ENCODE measurements at regions not wholly inside any gene's neighbourhood (a gene's known extent, or its start where the extent isn't known, plus 50 kb on each side); places are given as distances from the start of the nearest gene placed in this dataset.

DNA sequence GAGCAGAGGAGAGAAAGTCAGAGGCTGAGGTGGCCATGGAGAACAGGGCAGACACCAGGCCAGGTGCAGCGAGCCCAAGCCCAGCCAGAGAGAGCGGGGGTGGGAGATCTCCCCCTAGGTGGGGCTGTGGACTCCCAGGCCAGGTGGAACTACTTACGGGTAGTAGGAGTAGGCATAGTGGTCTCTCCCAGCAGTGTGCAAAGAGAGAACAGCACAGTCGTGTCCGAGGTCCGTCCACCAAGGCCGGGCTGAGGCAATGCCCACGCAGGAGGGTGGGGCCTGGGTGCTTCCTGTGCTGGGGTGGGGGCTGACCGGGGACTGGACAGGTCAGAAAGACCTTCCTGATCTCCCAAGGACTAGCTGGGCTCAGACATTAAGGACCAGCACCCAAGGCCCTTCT, 263.7 kb downstream of the PTPRU start:
- H3K4me3 ChIP-seq, result no peak overlapping the region
- H3K4me1 ChIP-seq, result no peaks in the 10 kb centered on the region
- no peak for DNase-seq (ENCODE audit: low spot score in 2 of 2)
- no peaks in the 10 kb centered on the region for H3K36me3 ChIP-seq
- peaks cover 0 to 25% (median 2%) of the 10 kb centered on the region in 4 donors for H3K9me3 ChIP-seq
- no peaks in the 10 kb centered on the region for H3K27me3 ChIP-seq
- TF ChIP-seq EP300 (IDR thresholded peaks at IDR 0.05) (no peak), POLR2A (IDR thresholded peaks at IDR 0.05) (no peak)
- TF ChIP-seq, protein P1, sequence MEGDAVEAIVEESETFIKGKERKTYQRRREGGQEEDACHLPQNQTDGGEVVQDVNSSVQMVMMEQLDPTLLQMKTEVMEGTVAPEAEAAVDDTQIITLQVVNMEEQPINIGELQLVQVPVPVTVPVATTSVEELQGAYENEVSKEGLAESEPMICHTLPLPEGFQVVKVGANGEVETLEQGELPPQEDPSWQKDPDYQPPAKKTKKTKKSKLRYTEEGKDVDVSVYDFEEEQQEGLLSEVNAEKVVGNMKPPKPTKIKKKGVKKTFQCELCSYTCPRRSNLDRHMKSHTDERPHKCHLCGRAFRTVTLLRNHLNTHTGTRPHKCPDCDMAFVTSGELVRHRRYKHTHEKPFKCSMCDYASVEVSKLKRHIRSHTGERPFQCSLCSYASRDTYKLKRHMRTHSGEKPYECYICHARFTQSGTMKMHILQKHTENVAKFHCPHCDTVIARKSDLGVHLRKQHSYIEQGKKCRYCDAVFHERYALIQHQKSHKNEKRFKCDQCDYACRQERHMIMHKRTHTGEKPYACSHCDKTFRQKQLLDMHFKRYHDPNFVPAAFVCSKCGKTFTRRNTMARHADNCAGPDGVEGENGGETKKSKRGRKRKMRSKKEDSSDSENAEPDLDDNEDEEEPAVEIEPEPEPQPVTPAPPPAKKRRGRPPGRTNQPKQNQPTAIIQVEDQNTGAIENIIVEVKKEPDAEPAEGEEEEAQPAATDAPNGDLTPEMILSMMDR (IDR thresholded peaks at IDR 0.05), result no peak
- no peak overlapping the region for H3K27ac ChIP-seq
- 81 to 92% methylated on average over 5 to 9 of the region's 9 CpGs for WGBS, 2 donors

DNA sequence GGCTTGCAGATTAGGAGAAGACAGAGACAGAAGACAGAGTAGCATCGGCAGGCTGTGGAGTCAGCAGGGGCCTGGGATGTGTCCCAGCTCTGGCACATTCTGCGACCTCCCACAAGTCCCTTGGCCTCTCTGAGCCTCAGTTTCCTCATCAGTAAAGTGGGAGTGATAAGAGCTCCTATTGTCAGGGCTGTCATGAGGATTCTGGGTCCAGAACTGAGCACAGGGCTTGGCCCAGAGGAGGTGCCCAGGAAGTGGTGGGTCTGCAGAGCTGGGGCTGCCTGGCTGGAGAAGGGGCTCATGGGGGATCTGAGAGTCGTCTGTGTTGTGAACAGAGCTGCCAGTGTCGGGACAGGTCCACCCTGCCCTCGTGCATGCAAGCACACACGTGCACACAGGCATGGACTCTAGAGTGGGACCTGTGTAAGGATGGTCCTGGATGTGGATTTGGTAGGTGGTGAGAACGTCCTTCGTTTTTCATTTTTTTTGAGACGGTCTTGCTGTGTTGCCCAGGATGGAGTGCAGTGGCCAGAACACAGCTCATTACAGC, 262.9 kb downstream of the PTPRU start:
- no peak for DNase-seq (ENCODE audit: low spot score in 2 of 2)
- no peaks in the 10 kb centered on the region for H3K27me3 ChIP-seq
- TF ChIP-seq, protein P1 (IDR thresholded peaks at IDR 0.05), result no peak
- TF ChIP-seq POLR2A (IDR thresholded peaks at IDR 0.05) (no peak), EP300 (IDR thresholded peaks at IDR 0.05) (no peak)
- no peaks in the 10 kb centered on the region for H3K36me3 ChIP-seq
- peaks cover 0 to 33% (median 2%) of the 10 kb centered on the region in 4 donors for H3K9me3 ChIP-seq
- no peak overlapping the region for H3K4me3 ChIP-seq
- no peak overlapping the region for H3K27ac ChIP-seq
- no peaks in the 10 kb centered on the region for H3K4me1 ChIP-seq
- 76 to 88% methylated on average over 9 of the region's 9 CpGs for WGBS, 2 donors

DNA sequence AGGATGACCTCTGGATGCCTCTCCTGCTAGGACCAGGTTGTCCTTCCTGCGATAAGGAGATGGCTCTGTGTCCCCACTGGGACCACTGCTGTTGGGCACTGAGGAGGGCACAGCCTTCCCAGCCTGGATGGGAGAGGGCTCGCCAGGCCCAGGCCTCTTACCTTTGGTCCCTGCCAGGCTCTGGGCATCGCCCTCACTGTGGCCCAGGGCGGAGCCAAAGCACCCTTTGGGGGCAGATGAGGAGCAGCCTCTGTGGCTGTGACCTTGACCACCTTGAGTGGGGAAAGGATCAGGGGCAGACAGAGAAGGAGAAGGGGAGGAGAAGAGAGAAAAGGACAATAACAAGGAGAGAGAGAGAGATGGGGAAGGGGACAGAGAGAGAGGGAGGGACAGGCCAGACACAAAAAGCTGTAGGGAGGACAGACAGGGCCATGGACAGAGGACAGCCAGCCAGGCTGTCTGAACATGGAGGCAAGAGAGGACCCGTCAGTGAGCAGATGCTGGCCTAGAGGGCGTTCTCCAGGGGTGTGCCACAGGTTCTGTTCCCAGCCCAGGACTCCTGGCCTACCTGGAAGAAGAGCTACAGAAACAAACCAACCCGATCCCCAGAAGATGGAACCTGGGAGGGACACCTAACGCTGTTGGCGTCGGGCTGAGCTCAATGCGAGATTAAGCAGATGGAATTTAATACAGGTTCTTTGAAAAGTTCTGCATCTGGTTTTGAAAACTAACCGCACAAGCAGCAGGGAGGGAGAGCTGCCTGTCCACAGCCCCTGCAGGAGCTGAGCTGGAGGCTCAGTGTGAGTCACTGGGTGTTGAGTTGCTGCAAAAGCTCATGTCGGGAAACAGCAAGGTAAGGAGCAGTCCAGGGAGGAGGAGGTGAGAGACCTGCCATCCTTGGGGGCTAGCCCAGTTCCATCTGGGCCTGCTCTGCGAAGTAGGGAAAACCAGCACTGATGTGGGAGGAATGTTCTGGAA, 262.1 kb downstream of the PTPRU start:
- Histone ChIP-seq H3K4me1 (no peaks in the 10 kb centered on the region), H3K4me3 (no peak overlapping the region), H3K27me3 (no peaks in the 10 kb centered on the region), H3K27ac (no peak overlapping the region), H3K36me3 (no peaks in the 10 kb centered on the region), H3K9me3 (peaks cover 0 to 35% (median 2%) of the 10 kb centered on the region in 4 donors)
- 81 to 82% methylated on average over 14 of the region's 14 CpGs for WGBS, 2 donors
- TF ChIP-seq POLR2A (IDR thresholded peaks at IDR 0.05) (no peak), EP300 (IDR thresholded peaks at IDR 0.05) (no peak)
- TF ChIP-seq, protein P1 (IDR thresholded peaks at IDR 0.05), result no peak
- no peak for DNase-seq (ENCODE audit: low spot score in 2 of 2)

DNA sequence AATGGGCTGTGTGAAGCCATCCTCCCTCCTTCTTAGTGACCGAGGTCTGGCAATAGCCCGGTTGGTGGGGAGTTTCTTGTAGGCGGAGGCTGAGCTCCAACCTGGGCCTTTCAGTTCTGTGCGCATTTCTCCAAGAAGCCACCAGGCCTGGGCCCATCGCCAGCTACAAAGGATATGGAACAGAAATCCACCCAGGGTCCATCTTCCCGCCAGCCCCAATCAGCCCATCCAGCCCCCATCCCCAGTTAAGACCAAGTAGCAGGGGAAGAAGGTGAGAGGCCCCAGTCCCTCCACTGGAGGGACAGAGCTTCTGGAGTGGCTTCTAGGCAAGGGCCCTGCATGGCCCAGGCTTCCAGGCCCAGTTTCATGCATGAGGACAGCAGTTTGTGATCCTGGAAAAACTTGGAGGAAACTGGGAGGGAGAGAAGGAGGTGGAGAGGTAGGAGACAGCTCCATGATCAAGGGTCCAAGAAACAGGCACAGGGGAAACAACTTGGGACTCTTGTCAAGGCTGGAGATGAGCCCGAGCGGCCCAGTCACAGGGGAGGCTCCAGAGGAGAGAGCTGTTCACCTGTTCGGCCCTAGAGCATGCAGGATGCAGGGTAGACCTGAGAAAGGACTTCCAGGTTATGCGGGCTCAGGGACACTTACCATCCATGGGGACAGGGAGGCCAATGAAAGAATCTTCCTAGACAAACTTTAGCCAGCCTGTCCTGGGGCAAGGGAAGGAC, 261.2 kb downstream of the PTPRU start:
- no peak for DNase-seq (ENCODE audit: low spot score in 2 of 2)
- H3K4me3 ChIP-seq, result no peak overlapping the region
- peaks cover 0 to 39% (median 2%) of the 10 kb centered on the region in 4 donors for H3K9me3 ChIP-seq
- no peaks in the 10 kb centered on the region for H3K27me3 ChIP-seq
- H3K27ac ChIP-seq, result no peak overlapping the region
- no peaks in the 10 kb centered on the region for H3K36me3 ChIP-seq
- H3K4me1 ChIP-seq, result no peaks in the 10 kb centered on the region
- TF ChIP-seq, protein P1 (IDR thresholded peaks at IDR 0.05), result no peak
- TF ChIP-seq EP300 (IDR thresholded peaks at IDR 0.05), result no peak
- TF ChIP-seq POLR2A (IDR thresholded peaks at IDR 0.05), result no peak
- WGBS, 2 donors, result 88 to 92% methylated on average over 10 of the region's 10 CpGs
